ENCODE measurements at regions not wholly inside any gene's neighbourhood (a gene's known extent, or its start where the extent isn't known, plus 50 kb on each side); places are given as distances from the start of the nearest gene placed in this dataset.

DNA sequence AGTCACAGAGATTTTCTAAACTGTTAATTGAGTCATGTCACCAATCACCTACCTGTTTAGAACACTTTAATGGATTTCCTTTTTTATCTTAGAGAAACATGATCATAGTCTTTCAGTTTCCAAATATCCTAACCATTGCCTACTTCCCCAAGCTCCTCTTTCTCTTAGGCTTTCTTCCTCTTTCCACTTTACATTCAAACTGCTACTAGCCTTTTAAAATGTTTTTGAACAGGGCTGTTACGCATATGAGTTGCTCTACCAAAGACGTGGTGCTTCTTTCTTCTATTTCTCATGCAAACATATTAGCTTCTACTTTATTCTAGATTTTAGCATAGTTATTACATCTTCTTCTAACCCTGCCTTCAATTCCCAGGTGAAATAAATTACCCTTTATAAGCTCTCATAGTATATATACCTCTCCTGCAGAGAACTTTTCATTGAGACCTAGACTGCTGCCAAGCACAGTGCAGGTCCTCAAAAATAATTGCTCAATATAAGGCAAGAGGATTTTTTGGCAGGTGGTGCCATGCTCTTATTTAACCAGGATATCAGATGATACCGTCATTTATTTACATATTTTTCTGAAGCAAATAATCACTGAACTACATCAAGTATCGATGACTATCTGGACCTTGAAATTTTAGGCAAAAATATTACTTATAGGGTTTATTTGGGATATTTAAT is 937.1 kb downstream of the TSN start:
- H3K27ac ChIP-seq = no peak overlapping the region
- TF ChIP-seq, protein P1, sequence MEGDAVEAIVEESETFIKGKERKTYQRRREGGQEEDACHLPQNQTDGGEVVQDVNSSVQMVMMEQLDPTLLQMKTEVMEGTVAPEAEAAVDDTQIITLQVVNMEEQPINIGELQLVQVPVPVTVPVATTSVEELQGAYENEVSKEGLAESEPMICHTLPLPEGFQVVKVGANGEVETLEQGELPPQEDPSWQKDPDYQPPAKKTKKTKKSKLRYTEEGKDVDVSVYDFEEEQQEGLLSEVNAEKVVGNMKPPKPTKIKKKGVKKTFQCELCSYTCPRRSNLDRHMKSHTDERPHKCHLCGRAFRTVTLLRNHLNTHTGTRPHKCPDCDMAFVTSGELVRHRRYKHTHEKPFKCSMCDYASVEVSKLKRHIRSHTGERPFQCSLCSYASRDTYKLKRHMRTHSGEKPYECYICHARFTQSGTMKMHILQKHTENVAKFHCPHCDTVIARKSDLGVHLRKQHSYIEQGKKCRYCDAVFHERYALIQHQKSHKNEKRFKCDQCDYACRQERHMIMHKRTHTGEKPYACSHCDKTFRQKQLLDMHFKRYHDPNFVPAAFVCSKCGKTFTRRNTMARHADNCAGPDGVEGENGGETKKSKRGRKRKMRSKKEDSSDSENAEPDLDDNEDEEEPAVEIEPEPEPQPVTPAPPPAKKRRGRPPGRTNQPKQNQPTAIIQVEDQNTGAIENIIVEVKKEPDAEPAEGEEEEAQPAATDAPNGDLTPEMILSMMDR (conservative IDR thresholded peaks at IDR 0.05) = no peak

DNA sequence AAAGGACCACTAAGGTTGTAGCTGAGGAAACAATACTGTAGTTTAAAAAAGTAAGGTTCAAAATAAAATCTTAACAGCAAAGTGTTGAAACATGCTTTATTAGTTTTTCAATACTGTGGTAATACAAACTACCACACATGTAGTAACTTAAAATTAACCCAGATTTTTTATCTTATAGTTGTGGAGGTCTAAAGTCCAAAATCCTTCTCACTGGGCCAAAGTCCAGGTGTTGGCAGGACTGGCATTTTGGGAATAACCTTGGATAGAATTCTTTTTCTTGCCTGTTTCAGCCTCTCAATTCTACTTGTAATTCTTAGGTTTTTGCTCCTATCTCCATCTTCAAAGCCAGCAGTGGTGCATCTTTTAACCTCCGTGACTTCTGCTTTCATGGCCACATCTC is 942.0 kb downstream of the TSN start:
- H3K27ac ChIP-seq = no peak overlapping the region
- TF ChIP-seq, protein P1 (conservative IDR thresholded peaks at IDR 0.05) = no peak

DNA sequence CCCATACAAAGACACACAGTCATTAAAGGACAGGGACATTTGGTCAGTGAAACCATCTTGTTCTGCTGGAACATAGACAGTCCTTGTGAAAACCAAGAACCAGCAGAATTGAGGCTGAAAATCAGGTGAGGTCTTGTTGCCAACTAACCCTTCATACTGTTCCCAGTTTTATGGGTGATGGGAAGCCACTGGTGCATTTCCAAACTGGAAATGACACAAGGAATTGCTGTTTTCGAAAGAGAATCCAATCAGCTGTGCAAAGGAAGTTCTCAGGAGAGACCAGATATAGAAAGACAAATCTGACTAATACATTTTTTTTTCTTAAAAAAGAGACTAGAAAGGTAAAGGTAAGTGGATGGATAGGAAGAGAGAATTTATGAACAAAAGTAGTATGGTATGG is 948.2 kb downstream of the TSN start:
- no peak overlapping the region for H3K27ac ChIP-seq
- TF ChIP-seq, protein P1 (conservative IDR thresholded peaks at IDR 0.05) = no peak

DNA sequence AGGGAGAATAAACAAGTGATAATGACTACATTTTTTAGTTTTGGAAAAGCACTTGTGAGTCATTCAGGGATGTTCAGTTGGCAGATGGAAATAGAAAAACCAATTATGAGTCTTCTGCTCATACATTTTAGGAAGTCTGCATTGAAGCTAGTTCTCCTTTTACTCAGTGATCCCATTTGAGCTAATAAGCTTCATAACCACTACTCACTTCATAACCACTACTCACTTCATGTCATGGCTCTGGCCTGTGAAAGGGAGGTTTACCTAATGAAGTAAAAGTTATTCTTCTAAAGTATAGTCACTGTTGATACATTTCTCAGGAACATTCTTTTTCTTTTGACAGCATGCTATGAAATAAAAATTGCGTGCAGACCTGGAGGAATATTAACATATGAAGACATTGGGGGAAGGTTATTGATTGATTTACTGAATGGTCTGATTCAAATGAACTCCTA is 948.7 kb downstream of the TSN start:
- TF ChIP-seq, protein P1 (conservative IDR thresholded peaks at IDR 0.05) = no peak
- no peak overlapping the region for H3K27ac ChIP-seq

DNA sequence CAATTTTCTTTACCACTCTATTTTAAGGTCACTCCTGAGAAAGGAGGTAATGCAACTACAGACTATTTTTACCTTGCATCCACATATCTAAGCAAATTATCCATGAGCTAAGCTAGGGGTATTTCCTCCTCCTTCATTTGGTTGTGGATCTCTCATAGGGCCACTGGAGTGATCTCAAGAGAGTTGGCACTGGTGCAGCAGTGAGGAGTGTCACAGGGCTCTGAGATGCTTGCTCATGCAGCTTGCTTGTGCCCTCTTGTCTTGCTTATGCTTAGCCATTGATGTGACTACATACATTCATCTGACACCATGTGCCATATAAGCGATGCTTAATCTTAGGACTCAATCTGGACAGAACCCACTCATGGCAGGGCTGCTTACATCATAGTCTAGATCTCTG is 950.3 kb downstream of the TSN start:
- TF ChIP-seq, protein P1 (conservative IDR thresholded peaks at IDR 0.05) = no peak
- no peak overlapping the region for H3K27ac ChIP-seq

DNA sequence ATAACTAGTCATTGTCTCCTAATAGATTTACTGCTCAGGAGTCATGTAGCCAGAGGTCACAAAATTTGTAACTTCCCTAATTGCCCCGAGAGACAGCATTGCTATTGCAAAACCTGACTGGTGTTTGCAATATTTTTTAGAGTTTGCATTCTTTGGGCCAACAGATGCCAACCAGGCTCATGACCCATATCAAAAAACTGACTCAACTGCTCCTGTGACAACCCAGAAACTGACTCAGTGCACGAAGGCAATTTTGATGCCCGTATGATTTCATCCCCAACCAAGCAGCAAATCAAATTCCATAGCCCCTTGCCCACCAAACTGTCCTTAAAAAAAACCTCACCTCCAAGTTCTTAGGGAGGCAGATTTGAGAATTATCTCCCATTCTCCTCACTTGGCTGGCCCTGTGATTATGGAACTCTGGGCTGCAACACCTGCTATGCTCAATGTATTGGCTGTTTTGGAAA is 951.3 kb downstream of the TSN start:
- no peak overlapping the region for H3K27ac ChIP-seq
- TF ChIP-seq, protein P1 (conservative IDR thresholded peaks at IDR 0.05) = no peak

DNA sequence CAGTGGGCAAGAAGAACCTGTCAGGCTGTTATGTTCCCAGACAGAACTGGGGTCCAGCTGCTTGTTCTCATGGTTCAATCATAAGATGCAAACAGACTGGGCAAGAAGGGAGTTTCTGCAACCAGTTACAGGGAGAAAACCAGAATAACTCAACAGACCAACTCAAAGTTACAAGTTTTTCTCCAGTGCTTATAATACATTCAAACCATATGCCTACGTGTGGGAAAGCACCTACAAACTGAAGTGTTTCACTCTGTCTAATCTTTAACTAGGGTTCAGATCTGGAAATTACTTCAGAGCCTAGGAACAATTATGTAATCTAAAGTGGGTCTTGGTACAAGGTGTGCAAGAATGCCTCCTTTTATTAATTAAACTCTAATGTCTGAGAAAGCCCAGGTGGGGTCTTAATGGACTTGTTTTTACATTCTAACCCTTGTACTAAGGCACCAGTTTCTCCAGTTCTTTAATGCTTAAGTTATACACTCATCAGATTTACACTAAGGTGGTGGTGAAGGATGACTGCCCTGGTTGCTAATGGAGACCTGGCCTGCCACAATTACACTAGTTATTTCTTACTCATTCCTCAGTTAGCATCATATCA is 951.9 kb downstream of the TSN start:
- TF ChIP-seq, protein P1 (conservative IDR thresholded peaks at IDR 0.05) = no peak
- H3K27ac ChIP-seq = no peak overlapping the region

Measured in VCaP (cell line).